HG03108 (cell line): ENCODE measurements at regions not wholly inside any gene's neighbourhood (a gene's known extent, or its start where the extent isn't known, plus 50 kb on each side); places are given as distances from the start of the nearest gene placed in this dataset.

ENCODE experiments used
- ATAC-seq: cut with Tn5 transposase; IDR thresholded peaks from one replicate; pipeline ENCODE4 v1.9.1; 2021; ENCODE audit warnings: moderate library complexity; ENCODE audit not compliant: unreplicated experiment

DNA sequence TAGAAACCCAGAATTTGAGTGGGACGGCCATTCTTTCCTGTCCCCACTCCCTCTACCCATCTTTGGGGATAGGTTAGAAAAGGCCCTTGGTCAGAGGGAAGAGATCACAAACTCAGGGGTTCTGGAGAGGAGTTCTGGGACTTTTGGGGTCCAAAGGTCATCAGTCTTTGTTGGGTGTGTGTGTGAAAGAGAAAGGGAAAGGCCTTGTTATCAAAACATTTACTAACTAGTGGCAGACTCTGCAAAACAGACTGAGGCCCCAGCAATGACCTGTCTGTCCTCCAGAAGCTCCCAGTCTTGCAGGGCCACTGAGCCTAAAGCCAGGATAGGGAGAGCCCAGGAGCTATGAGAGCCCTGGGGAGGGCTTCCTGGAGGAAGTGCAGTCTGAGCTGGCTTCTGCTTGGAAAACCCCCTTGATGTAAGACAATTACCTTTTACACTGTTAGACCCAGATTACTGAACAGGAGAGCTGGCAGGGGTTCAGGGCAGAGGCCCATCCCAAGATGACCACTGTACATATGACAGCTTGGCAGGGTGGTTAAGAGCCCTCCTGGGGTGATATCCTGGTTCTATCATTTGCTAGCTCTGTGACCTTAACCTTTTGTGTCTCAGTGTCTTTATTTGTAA, 429.1 kb upstream of the CCDC196 start:
- no peak for ATAC-seq

DNA sequence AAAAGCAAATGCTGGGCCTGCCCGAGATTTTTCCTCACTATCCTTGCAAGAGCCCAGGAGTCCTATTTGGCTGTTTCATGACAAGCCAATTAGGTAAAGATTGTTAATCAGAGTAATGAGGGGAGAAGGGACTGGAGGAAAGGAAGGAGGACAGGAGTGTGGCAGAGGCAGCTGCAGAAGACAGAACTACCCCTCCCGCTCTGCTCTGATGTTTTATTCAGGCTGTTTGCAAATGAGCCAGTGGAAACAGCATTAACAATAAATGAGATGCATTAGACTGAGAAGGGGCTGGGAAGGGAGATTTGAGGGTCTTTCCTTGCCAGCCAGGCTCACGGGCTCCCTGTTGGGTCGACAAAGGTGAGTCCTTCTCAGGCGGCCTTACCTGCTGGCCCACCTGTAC, 421.0 kb upstream of the CCDC196 start:
- ATAC-seq: no peak

- ATAC-seq: no peak
Observed at GRCh38 chr14:66066981-66067776, 419.0 kb upstream of the CCDC196 start.

GRCh38 chr14:66069036-66069435, 417.1 kb upstream of the CCDC196 start:
- no peak for ATAC-seq

DNA sequence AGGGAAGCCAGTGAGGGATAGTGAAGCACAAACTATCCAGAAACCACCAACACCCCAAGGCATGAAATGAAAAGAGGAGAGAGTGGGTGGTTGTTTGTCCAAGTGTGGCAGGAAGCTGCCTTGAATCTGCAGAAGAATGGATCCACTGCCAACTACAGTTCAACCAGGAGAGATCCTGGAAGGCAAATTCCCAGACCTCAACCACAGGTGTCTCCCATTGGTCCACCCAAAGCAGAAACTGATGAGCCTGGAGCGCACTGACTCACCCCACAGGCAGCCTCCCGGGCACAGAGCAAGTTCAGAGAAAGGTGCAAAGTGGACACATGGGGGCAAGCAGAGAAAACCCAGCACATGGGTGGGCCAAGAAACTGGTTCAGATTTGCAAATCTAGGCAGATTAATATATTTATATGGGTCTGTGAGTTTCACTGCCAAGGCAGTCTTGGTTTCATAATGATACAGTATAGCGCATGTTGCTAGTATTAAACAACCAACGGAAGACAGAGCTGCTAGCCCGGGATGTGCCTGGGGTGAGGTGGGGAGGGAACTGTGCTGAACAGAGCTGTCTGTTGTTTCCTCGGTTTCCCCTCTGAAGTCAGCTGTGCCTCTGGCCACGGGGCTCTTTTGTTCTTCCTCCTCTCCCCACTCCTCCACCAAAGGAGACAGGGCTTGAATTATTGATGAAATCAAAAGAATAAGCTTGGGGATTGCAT, 416.2 kb upstream of the CCDC196 start:
- ATAC-seq: no peak

DNA sequence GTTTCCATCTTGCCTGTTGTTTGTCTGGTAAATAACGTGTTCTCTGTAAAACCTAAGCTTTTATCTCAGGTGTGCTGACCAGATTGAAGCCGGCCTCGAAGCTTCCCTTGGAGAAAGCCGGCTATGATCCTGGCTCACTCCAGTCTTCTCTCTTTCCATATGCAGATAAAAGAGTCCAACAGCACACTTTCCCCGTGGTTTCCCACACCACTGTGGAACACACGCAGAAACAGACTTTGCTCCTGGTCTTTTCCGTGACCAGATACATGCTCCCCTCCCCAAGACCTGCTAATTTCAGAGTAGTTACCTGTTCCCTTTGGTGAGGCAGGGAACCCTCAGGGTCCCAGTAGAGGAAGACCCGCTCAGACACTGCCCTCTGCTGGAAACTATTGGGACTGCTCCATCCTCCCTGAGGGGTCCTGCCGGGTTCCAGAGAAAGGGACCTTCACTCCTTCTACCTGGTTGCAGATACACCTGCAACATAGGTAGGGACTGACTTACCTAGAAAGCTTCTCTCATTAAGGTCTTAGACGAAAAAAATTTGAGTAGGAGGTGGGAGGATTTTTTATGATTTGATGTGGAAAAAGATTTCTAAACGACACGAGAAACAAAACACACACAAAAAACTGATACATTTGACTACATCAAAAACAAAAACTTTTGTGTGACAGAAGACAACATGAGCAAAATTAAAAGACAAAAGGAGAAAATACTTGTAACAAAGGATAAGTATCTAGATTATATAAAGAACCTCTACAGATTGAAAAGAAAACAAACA, 415.4 kb upstream of the CCDC196 start:
- ATAC-seq: no peak

- ATAC-seq: no peak
Observed at GRCh38 chr14:66072190-66073084, 413.7 kb upstream of the CCDC196 start.

DNA sequence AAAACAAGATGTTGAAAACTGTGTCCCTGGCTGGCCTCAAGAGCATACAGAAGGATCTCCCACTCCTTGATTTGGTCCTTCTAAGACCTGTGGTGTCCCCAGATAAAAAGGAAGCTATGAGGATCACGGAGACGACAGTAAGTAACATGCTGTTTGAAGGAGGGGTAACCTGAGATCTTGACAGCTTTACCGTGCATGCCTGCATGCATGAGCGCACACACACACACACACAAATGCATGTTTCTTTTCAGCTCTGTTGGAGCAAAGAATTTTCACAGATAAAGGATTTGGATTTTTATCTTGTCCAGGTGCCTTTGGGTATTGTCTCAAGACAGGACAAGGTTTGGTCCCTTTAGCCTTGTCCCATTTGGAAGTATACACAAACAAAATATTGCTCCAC, 411.6 kb upstream of the CCDC196 start:
- no peak for ATAC-seq

- ATAC-seq: no peak
Observed at GRCh38 chr14:66076176-66076575, 410.0 kb upstream of the CCDC196 start.

DNA sequence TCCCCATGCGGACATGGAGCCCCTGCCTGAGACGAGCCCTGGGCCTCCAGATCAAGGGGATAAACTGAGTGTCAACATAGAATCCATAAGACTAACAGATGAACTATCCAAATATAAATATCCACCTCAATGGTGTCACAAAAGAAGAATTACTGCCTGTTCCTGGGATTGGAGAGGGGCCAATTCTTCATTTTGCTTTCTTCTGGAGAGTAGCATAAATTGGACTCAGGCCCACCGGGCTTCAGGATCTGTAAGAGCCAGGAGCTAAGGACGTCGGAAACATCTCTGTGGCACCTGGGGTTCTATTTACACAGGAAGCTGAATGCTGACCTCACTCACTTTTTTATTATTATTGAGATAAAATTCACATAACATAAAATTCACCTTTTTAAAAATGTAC, 408.2 kb upstream of the CCDC196 start:
- ATAC-seq: no peak

DNA sequence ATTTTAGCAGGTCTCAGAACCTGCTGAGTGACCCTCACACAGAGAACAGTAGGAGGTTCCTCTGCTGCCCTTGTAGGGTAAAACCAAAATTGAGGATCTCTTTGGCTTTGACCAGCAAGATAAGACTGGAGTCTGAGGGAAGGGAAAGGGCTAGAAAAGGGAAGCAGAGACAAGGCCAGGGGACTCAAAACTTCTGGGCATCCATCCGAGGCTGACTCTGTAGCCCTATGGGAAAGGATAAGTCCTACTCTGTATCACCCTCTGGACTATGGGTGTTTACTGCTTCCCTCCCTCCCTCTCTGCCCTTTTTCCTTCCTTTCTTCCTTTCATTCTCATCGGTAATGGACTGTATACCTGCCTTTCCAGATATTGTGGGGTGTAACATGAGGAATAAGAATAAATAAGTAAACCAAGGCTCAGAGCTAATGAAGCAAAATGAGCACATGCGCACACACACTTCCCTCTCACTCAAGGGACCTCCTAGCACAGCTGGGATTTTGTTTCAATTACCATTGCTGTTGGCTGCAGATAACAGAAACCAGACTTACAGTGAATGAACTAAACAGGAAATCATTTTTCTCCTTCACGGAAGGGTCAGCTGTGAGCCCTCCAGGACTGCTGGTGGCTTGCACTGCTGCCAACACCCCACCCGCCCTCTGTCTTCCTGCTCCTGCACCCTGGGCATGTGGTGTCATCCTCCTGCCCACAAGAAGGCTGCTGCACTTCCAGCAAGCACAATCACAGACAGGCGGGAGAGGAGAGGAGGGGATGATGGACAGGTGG, 404.4 kb upstream of the CCDC196 start:
- no peak for ATAC-seq

DNA sequence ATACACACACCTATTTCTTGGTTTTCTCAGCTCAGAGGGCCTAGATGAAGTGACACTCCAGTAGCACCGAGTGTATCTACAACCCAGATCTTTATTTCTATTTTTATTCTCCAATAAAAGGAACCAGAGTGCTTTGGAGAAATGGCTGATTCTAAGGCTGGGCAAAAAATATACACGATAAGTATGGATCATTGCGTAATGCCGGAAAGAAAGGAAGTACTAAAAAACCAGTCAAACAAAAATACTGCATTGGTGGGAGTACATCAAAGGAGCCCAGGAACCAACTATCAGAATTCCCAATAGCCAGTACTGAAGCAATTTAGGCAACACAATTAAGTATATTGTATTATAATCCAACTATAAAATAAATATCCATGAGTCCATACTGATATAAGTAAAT, 400.9 kb upstream of the CCDC196 start:
- ATAC-seq: no peak

- ATAC-seq: no peak
Observed at GRCh38 chr14:66085665-66086064, 400.5 kb upstream of the CCDC196 start.

GRCh38 chr14:66087231-66087630, 398.9 kb upstream of the CCDC196 start:
- no peak for ATAC-seq

DNA sequence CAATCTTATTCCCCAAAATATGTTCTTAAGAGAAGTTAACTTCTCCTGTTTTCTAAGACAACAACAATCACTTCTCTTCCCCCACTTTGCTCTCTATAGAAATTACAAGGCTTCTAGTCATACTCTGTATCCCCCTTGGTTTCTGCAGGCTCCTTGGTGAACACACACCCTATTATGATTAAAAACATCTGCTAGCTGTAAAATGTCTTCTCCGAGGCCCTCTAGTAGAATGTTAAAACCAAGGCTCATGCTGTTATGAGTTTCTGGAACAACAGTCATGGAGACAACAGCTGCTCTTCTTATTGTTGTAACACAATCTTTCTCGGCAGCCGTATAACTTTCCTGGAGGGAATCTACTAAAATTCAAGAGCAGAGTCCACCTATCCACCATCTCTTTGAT, 397.5 kb upstream of the CCDC196 start:
- ATAC-seq: no peak

DNA sequence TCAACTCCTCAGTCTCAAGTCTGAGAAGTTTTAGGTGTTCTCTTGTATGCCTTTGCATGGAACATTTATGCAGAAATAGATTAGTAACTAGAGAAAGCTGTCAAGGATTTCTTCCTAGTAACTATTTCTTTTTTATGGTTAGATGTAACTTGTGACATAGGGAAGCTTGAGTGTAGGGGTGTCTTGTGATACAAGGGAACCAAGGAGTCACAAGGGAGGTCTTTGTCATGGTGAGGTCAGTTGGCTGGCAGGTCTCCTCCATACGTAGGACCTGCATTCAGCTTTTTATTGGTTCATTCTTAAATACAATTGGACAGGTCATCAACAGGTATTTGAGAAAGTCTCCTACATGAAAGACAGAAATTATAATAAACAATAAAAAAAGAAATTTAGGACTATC, 394.0 kb upstream of the CCDC196 start:
- ATAC-seq: no peak

DNA sequence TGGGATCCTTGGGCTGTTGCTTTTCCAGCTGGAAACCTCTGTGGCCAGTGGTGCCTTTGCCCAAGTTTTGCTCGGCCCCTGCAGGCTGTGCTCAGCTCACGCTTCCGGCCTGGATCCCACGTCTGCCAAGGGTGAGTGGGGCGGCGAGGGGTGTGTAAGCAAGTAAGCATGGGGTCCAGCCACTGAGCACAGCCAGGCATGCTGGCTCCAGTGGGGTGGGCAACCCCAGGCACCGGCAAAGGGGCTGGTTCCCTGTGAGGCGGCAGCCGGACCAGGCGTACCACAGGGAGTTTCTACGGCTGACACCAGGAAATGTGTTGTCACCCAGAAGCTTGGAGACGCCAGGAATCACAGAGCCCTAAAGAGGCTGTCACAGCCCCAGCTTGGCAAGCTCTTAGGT, 393.4 kb upstream of the CCDC196 start:
- no peak for ATAC-seq

GRCh38 chr14:66094001-66094727, 392.0 kb upstream of the CCDC196 start:
- ATAC-seq: no peak

DNA sequence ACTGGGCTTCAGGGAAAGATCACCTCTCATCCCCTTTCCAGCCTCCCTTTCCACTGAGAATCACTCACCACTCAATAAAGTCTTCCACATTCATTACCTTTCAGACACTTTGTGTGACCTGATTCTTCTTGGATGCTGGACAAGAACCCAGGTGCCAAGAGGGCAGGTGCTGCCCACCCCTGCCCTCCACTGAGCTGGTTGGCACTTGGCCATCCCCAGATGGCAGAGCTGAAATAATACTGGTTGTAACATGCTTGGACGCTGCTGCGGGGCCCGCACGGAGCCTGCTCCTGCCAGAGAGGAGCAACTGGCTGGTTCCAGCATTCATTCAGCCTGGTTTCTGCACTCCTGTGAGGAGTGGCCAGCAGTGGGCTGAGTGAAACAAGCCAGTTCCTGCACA, 386.7 kb upstream of the CCDC196 start:
- no peak for ATAC-seq
